B cell (primary cell): ENCODE measurements at regions not wholly inside any gene's neighbourhood (a gene's known extent, or its start where the extent isn't known, plus 50 kb on each side); places are given as distances from the start of the nearest gene placed in this dataset.

Experiments used
- ATAC-seq: fragments of 200-7000 bp; cut with Tn5 transposase; one replicate; pipeline ENCODE4 v1.10.0; 2021; ENCODE audit warnings: low read depth, mild to moderate bottlenecking, moderate number of reproducible peaks, moderate library complexity
- CTCF ChIA-PET: fragments of 350-600 bp; sonication (Branson Sonifier 250); formaldehyde crosslinking; loops from one replicate; lab custom pipeline; 2021; ENCODE audit warnings: antibody characterized with exemption, inconsistent platforms; lab: Charles Lee
- POLR2A ChIA-PET: fragments of 350-600 bp; sonication (Branson Sonifier 250); formaldehyde crosslinking; loops from one replicate; lab custom pipeline; 2021; ENCODE audit warnings: antibody characterized with exemption; lab: Charles Lee
- DNase-seq: peaks from one replicate; pipeline ENCODE4 v3.0.0; 2013
- H2AFZ ChIP-seq: 2 replicates; pipeline ENCODE4 v1.6.1; 2012; ENCODE audit warnings: mild to moderate bottlenecking, low read depth, low read length; ENCODE audit not compliant: insufficient read depth, poor library complexity, severe bottlenecking
- H3K27ac ChIP-seq, 2 donors: 1 replicate in 1 of 2; 2 replicates in 1 of 2; pipeline ENCODE4 v1.5.1; 2012 to 2013; ENCODE audit warnings: low read length in 2 of 2, mild to moderate bottlenecking in 2 of 2, moderate library complexity in 1 of 2
- H3K27me3 ChIP-seq, 4 experiments: fragments of 200-600 bp in 1 of 4; sonication (generic) in 1 of 4; replicated peaks in 1 of 4; 1 replicate in 2 of 4; 2 replicates in 2 of 4; pipeline versions ENCODE4 v1.6.1 to v1.7.0; 2013 to 2016; ENCODE audit warnings: low read length in 3 of 4, mild to moderate bottlenecking in 2 of 4, mixed read lengths in 1 of 4, moderate library complexity in 1 of 4; ENCODE audit not compliant: insufficient read depth in 4 of 4, control insufficient read depth in 3 of 4; ENCODE audit errors: control extremely low read depth in 1 of 4
- H3K36me3 ChIP-seq, 2 experiments: replicated peaks in 1 of 2; 1 replicate in 1 of 2; 2 replicates in 1 of 2; pipeline versions ENCODE4 v1.6.1 to v1.7.1; 2013; ENCODE audit warnings: low read length in 1 of 2; ENCODE audit not compliant: insufficient read depth in 2 of 2, control insufficient read depth in 1 of 2; ENCODE audit errors: control extremely low read depth in 1 of 2, extremely low read depth in 1 of 2
- H3K4me1 ChIP-seq, 2 donors: fragments of 200-600 bp in 1 of 2; sonication (generic) in 1 of 2; 1 replicate in 1 of 2; 2 replicates in 1 of 2; pipeline versions ENCODE4 v1.5.1 to v1.6.1; 2013 to 2017; ENCODE audit warnings: low read length in 2 of 2; ENCODE audit not compliant: control insufficient read depth in 2 of 2, insufficient read depth in 2 of 2
- H3K4me2 ChIP-seq: replicated peaks from 2 replicates; pipeline ENCODE3; 2012; ENCODE audit warnings: mild to moderate bottlenecking, low read depth, low read length; ENCODE audit not compliant: poor library complexity, severe bottlenecking
- H3K4me3 ChIP-seq, 5 experiments: fragments of 200-600 bp in 1 of 5; sonication (generic) in 1 of 5; 1 replicate in 3 of 5; 2 replicates in 2 of 5; pipeline versions ENCODE4 v1.5.1 to v1.7.0; 2011 to 2016; ENCODE audit warnings: low read length in 4 of 5, mild to moderate bottlenecking in 4 of 5, low read depth in 2 of 5, control low read depth in 1 of 5, moderate library complexity in 1 of 5; ENCODE audit not compliant: insufficient read depth in 1 of 5; ENCODE audit errors: control extremely low read depth in 1 of 5, extremely low read depth in 1 of 5
- H3K79me2 ChIP-seq: fragments of 200-600 bp; sonication (generic); one replicate; pipeline ENCODE4 v1.6.0; 2016; ENCODE audit warnings: low read length; ENCODE audit not compliant: control insufficient read depth, insufficient read depth
- H3K9ac ChIP-seq: fragments of 200-600 bp; sonication (generic); 2 replicates; pipeline ENCODE4 v1.6.1; 2017; ENCODE audit warnings: mild to moderate bottlenecking, low read length, moderate library complexity
- H3K9me3 ChIP-seq, 3 donors: one replicate each; pipeline versions ENCODE4 v1.6.1 to v1.7.1; 2013; ENCODE audit warnings: low read length in 2 of 3; ENCODE audit not compliant: control insufficient read depth in 2 of 3, insufficient read depth in 1 of 3; ENCODE audit errors: control extremely low read depth in 1 of 3
- H4K20me1 ChIP-seq: 2 replicates; pipeline ENCODE4 v1.6.0; 2012; ENCODE audit warnings: mild to moderate bottlenecking, low read length; ENCODE audit not compliant: insufficient read depth, control insufficient read depth, poor library complexity, severe bottlenecking
- H3K27ac Mint-ChIP-seq: one replicate; pipeline ENCODE4 v1.8.0; 2021; ENCODE audit warnings: mixed read lengths
- H3K27me3 Mint-ChIP-seq: one replicate; pipeline ENCODE4 v1.8.0; 2021; ENCODE audit warnings: mixed read lengths
- H3K4me1 Mint-ChIP-seq: one replicate; pipeline ENCODE4 v1.8.0; 2021; ENCODE audit warnings: mixed read lengths
- H3K4me3 Mint-ChIP-seq: one replicate; pipeline ENCODE4 v1.8.0; 2021; ENCODE audit warnings: mixed read lengths
- H3K9me3 Mint-ChIP-seq: one replicate; pipeline ENCODE4 v1.8.0; 2022; ENCODE audit warnings: mixed read lengths; ENCODE audit not compliant: insufficient read depth
- EZH2 ChIP-seq: IDR thresholded peaks from 2 replicates; pipeline ENCODE4 v1.6.1; 2012; ENCODE audit warnings: borderline replicate concordance, low read depth, mild to moderate bottlenecking, moderate library complexity, low read length; ENCODE audit not compliant: insufficient read depth, poor library complexity, severe bottlenecking
- WGBS: methylation state at CpG from one replicate; pipeline ENCODE4 v1.1.5; 2013; ENCODE audit warnings: missing lambda C conversion rate; ENCODE audit not compliant: insufficient coverage; 5-methylcytosine and 5-hydroxymethylcytosine counted together
- intact Hi-C: fragments of 100-400 bp; cut with micrococcal nuclease; formaldehyde crosslinking; loops from one replicate; pipeline ENCODE4 v1.10.0; 2022
- TF ChIP-seq, protein P1 (sequence below): fragments of 200-600 bp; IDR thresholded peaks from one replicate; pipeline ENCODE4 v1.8.0; 2022; ENCODE audit warnings: antibody characterized with exemption, mild to moderate bottlenecking

DNA sequence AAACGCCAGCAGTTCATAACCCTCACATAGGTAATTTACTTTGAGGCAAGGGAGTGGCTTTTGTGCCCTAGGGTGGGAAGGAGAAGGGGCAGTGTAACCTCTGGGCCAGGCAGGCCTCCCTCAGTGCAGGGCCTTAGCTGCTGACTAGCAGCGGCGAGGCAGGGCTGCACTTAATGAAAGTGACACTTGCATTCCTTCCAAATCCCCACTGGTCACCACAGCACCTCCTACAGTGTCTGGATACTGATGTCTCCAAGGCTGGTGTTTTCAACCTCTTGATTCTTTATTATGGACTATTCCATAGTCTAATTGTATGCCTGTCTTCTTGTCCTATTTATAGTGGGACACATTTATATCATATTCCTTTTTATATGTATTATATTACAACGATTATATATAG, 152.7 kb downstream of the LY86 start:
- intact Hi-C loops = no loop called here
- H4K20me1 ChIP-seq = no peaks in the 10 kb centered on the region
- DNase-seq (no peak), ATAC-seq (no peak)
- no peaks in the 10 kb centered on the region for H3K79me2 ChIP-seq
- no peak overlapping the region for H3K9ac ChIP-seq
- no peak overlapping the region for H3K4me2 ChIP-seq
- H3K36me3 ChIP-seq = no peaks in the 10 kb centered on the region
- Mint-ChIP-seq H3K4me3 (no peak overlapping the region), H3K4me1 (no peaks in the 10 kb centered on the region), H3K9me3 (no peaks in the 10 kb centered on the region), H3K27ac (no peak overlapping the region), H3K27me3 (peaks cover 29% of the 10 kb centered on the region)
- ChIA-PET CTCF (no interaction called here), POLR2A (no interaction called here)
- no peak overlapping the region for H3K4me3 ChIP-seq
- no peak for TF ChIP-seq EZH2
- TF ChIP-seq, protein P1, sequence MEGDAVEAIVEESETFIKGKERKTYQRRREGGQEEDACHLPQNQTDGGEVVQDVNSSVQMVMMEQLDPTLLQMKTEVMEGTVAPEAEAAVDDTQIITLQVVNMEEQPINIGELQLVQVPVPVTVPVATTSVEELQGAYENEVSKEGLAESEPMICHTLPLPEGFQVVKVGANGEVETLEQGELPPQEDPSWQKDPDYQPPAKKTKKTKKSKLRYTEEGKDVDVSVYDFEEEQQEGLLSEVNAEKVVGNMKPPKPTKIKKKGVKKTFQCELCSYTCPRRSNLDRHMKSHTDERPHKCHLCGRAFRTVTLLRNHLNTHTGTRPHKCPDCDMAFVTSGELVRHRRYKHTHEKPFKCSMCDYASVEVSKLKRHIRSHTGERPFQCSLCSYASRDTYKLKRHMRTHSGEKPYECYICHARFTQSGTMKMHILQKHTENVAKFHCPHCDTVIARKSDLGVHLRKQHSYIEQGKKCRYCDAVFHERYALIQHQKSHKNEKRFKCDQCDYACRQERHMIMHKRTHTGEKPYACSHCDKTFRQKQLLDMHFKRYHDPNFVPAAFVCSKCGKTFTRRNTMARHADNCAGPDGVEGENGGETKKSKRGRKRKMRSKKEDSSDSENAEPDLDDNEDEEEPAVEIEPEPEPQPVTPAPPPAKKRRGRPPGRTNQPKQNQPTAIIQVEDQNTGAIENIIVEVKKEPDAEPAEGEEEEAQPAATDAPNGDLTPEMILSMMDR = no peak
- H3K9me3 ChIP-seq = no peaks in the 10 kb centered on the region
- WGBS = no CpG with 5 or more reads among the region's 4 CpGs
- no peak overlapping the region for H3K27ac ChIP-seq
- no peak overlapping the region for H2AFZ ChIP-seq
- no peaks in the 10 kb centered on the region for H3K4me1 ChIP-seq
- peaks cover 0 to 13% (median 5%) of the 10 kb centered on the region in 4 experiments for H3K27me3 ChIP-seq

DNA sequence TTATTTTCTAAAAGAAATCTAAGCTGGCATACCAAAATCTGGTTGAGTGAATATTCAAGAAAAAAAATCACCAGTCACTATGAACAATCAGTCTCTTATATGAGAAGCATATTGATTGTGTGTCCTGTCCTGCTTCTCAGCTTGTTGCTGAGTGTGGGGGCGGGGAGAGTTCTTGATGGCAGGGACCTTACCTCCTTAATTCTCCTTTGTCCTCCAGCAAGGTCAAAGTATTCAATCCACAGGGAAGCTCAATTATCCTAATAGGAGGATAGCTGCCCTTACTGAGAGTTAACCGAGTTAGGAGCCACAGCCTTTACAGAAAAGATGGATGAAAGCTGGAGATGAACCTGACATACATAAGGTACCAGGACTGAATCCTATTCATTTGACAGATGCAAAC, 154.0 kb downstream of the LY86 start:
- TF ChIP-seq, protein P1 = no peak
- TF ChIP-seq EZH2 = no peak
- WGBS = 100% methylated on average over 1 of the region's 2 CpGs
- H3K4me3 Mint-ChIP-seq = no peak overlapping the region
- H3K27me3 ChIP-seq = peaks cover 0 to 13% (median 4%) of the 10 kb centered on the region in 4 experiments
- no peak overlapping the region for H2AFZ ChIP-seq
- H3K4me3 ChIP-seq = no peak overlapping the region
- no peaks in the 10 kb centered on the region for H4K20me1 ChIP-seq
- no peaks in the 10 kb centered on the region for H3K9me3 Mint-ChIP-seq
- intact Hi-C loops = no loop called here
- POLR2A ChIA-PET = interaction anchor here (0.7 kb wide), 1 partner anchor 414 kb away, joined by 15 read pairs; no protein-coding TSS in a partner anchor
- no peaks in the 10 kb centered on the region for H3K4me1 ChIP-seq
- no peak overlapping the region for H3K9ac ChIP-seq
- CTCF ChIA-PET = no interaction called here
- no peaks in the 10 kb centered on the region for H3K36me3 ChIP-seq
- H3K27me3 Mint-ChIP-seq = peaks cover 37% of the 10 kb centered on the region
- H3K27ac ChIP-seq = no peak overlapping the region
- DNase-seq = no peak
- ATAC-seq = no peak
- H3K9me3 ChIP-seq = no peaks in the 10 kb centered on the region
- H3K79me2 ChIP-seq = no peaks in the 10 kb centered on the region
- H3K4me2 ChIP-seq = no peak overlapping the region
- no peaks in the 10 kb centered on the region for H3K4me1 Mint-ChIP-seq
- H3K27ac Mint-ChIP-seq = no peak overlapping the region
